Thoracic aorta (tissue), 2 donors: ENCODE measurements at regions not wholly inside any gene's neighbourhood (a gene's known extent, or its start where the extent isn't known, plus 50 kb on each side); places are given as distances from the start of the nearest gene placed in this dataset.

ENCODE experiments used
- ATAC-seq: fragments of 150-250 bp; one replicate; pipeline ENCODE4 v1.8.0; 2017; ENCODE audit warnings: low read depth; ENCODE audit not compliant: insufficient number of reproducible peaks, low FRiP score
- DNase-seq: peaks from one replicate; pipeline ENCODE4 v3.0.0-alpha.2; 2020; ENCODE audit warnings: low spot score
- H3K27ac ChIP-seq, 2 donors: fragments of 200-600 bp; sonication (generic); 1 replicate in 1 of 2; 2 replicates in 1 of 2; pipeline ENCODE4 v1.5.1; 2016; ENCODE audit warnings: mild to moderate bottlenecking in 2 of 2, moderate library complexity in 2 of 2
- H3K27me3 ChIP-seq: fragments of 200-600 bp; sonication (generic); replicated peaks from 2 replicates; pipeline ENCODE4 v1.6.0; 2016; ENCODE audit warnings: mild to moderate bottlenecking; ENCODE audit not compliant: insufficient read depth
- H3K36me3 ChIP-seq: fragments of 200-600 bp; sonication (generic); one replicate; pipeline ENCODE4 v1.5.1; 2016
- H3K4me1 ChIP-seq, 2 donors: fragments of 200-600 bp; sonication (generic); 1 replicate in 1 of 2; 2 replicates in 1 of 2; pipeline versions ENCODE4 v1.5.1 to v1.6.0; 2016; ENCODE audit warnings: low read depth in 2 of 2, mild to moderate bottlenecking in 1 of 2; ENCODE audit not compliant: control insufficient read depth in 1 of 2
- H3K4me3 ChIP-seq: fragments of 200-600 bp; sonication (generic); 2 replicates; pipeline ENCODE4 v1.5.1; 2016; ENCODE audit warnings: mild to moderate bottlenecking
- H3K9me3 ChIP-seq: fragments of 200-600 bp; sonication (generic); 2 replicates; pipeline ENCODE4 v1.5.1; 2016
- TF ChIP-seq, protein P1 (sequence below): fragments of 200-600 bp; sonication (generic); IDR thresholded peaks from one replicate; pipeline ENCODE4 v1.5.1; 2019; ENCODE audit warnings: antibody characterized with exemption

DNA sequence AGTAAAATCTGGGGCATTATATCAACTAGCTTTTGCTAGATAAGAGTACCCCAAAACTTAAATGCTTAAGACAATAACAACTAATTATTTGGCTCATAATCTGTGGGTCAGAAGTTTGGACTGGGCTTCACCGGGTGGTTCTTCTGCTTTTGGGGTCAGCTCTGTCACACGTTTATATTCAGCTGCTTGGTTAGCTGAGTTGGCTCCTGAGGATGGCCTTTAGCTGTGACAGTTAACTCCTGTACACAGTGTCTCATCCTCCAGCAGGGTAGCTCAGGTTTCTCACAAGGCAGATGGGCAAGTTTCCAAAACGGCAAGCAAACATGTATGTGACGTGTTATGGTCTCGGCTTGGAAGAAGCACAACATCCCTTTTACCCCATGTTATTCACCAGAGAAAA is 488.2 kb downstream of the TLE4 start:
- H3K27me3 ChIP-seq: no peaks in the 10 kb centered on the region
- no peak for DNase-seq
- TF ChIP-seq, protein P1, sequence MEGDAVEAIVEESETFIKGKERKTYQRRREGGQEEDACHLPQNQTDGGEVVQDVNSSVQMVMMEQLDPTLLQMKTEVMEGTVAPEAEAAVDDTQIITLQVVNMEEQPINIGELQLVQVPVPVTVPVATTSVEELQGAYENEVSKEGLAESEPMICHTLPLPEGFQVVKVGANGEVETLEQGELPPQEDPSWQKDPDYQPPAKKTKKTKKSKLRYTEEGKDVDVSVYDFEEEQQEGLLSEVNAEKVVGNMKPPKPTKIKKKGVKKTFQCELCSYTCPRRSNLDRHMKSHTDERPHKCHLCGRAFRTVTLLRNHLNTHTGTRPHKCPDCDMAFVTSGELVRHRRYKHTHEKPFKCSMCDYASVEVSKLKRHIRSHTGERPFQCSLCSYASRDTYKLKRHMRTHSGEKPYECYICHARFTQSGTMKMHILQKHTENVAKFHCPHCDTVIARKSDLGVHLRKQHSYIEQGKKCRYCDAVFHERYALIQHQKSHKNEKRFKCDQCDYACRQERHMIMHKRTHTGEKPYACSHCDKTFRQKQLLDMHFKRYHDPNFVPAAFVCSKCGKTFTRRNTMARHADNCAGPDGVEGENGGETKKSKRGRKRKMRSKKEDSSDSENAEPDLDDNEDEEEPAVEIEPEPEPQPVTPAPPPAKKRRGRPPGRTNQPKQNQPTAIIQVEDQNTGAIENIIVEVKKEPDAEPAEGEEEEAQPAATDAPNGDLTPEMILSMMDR: no peak
- H3K4me1 ChIP-seq: peaks cover 13 to 28% of the 10 kb centered on the region in 2 donors
- no peak overlapping the region for H3K27ac ChIP-seq
- H3K9me3 ChIP-seq: no peaks in the 10 kb centered on the region
- H3K36me3 ChIP-seq: no peaks in the 10 kb centered on the region
- H3K4me3 ChIP-seq: no peak overlapping the region
- ATAC-seq: no peak

DNA sequence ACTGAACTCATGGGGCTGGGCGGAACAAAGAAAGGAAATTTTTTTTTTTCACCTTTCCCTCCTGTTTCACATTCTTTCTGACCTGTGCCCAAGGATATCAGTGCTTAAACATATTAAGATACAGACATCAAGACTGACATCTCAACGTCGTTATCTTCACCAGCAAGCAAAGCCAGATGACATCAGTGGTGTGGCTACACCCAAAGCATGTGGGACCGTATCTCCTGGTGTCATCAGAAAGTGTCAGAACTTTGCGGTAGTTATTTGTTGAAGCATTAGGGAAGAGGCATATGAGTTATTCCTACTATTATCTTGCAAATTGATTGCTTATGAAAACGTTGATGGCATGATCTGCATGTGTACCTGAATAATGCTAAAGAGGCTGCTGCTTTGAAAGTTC is 487.4 kb downstream of the TLE4 start:
- DNase-seq (no peak), ATAC-seq (no peak)
- Histone ChIP-seq H3K27me3 (no peaks in the 10 kb centered on the region), H3K4me1 (peaks cover 13 to 28% of the 10 kb centered on the region in 2 donors), H3K36me3 (no peaks in the 10 kb centered on the region), H3K9me3 (no peaks in the 10 kb centered on the region), H3K4me3 (no peak overlapping the region), H3K27ac (no peak overlapping the region)
- TF ChIP-seq, protein P1: no peak

- no peak overlapping the region for H3K27ac ChIP-seq
- no peaks in the 10 kb centered on the region for H3K27me3 ChIP-seq
- H3K4me1 ChIP-seq: peaks cover 0 to 5% of the 10 kb centered on the region in 2 donors
- ATAC-seq (no peak), DNase-seq (no peak)
- no peaks in the 10 kb centered on the region for H3K9me3 ChIP-seq
- no peak overlapping the region for H3K4me3 ChIP-seq
- TF ChIP-seq, protein P1: no peak
- H3K36me3 ChIP-seq: no peaks in the 10 kb centered on the region
Measured at GRCh38 chr9:80052830-80053229, 481.1 kb downstream of the TLE4 start.

GRCh38 chr9:80049096-80049782 is 477.5 kb downstream of the TLE4 start:
- no peak overlapping the region for H3K27ac ChIP-seq
- H3K27me3 ChIP-seq: no peaks in the 10 kb centered on the region
- DNase-seq (no peak), ATAC-seq (no peak)
- no peak overlapping the region for H3K4me3 ChIP-seq
- H3K4me1 ChIP-seq: peaks cover 0 to 5% of the 10 kb centered on the region in 2 donors
- no peaks in the 10 kb centered on the region for H3K36me3 ChIP-seq
- no peaks in the 10 kb centered on the region for H3K9me3 ChIP-seq
- TF ChIP-seq, protein P1: no peak

- Histone ChIP-seq H3K36me3 (no peaks in the 10 kb centered on the region), H3K9me3 (no peaks in the 10 kb centered on the region), H3K4me3 (no peak overlapping the region), H3K27ac (no peak overlapping the region), H3K4me1 (peaks cover 0 to 5% of the 10 kb centered on the region in 2 donors), H3K27me3 (no peaks in the 10 kb centered on the region)
- no peak for DNase-seq
- ATAC-seq: no peak
- TF ChIP-seq, protein P1: no peak
Measured at GRCh38 chr9:80046481-80046880, 474.7 kb downstream of the TLE4 start.
